ENCODE measurements at regions not wholly inside any gene's neighbourhood (a gene's known extent, or its start where the extent isn't known, plus 50 kb on each side); places are given as distances from the start of the nearest gene placed in this dataset.

DNA sequence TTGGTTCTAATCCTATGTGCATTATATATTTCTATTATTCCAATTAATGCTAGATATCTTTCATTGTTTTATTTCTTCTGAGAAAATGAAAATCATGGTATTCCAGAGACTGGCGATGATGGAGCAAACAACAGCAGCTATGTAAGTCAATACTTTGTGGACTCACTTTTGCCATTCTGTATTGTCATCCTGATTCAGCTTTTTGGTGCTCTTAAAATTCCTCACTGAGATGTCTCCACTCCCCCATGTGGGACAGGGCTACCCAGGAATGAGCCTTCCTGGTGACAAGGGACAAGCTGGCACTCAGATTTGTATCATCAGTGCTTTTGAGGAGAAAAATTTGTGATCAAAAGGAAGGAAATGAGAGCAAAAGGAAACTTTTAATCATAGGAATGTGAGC, 56.7 kb upstream of the XCR1 start:
- TF ChIP-seq TAF1 (IDR thresholded peaks at IDR 0.05; ENCODE audit: control insufficient read depth, extremely low read depth, insufficient read depth, low read length, severe bottlenecking) (no peak), SIN3A (IDR thresholded peaks at IDR 0.05; ENCODE audit: borderline replicate concordance in 2 of 2, control insufficient read depth in 1 of 2, low read depth in 2 of 2, low read length in 2 of 2) (no peak), RAD21 (CRISPR knock-in tag; conservative IDR thresholded peaks at IDR 0.05 in 1 of 2, IDR thresholded peaks at IDR 0.05 in 1 of 2) (no peak), CBX5 (IDR thresholded peaks at IDR 0.05; ENCODE audit: borderline replicate concordance, low read depth) (no peak), GTF2E2 (tag; IDR thresholded peaks at IDR 0.05) (no peak), NR4A1 (CRISPR knock-in tag; IDR thresholded peaks at IDR 0.05) (no peak), NR4A1 (tag; IDR thresholded peaks at IDR 0.05) (no peak)
